HEK293T (cell line): ENCODE measurements at regions not wholly inside any gene's neighbourhood (a gene's known extent, or its start where the extent isn't known, plus 50 kb on each side); places are given as distances from the start of the nearest gene placed in this dataset.

Source experiments
- CTCF ChIA-PET: fragments of 350-600 bp; formaldehyde crosslinking; extraction: SDS; loops from one replicate; lab custom pipeline; 2021; ENCODE audit warnings: antibody characterized with exemption, inconsistent platforms; lab: Yijun Ruan, JAX
- POLR2A ChIA-PET: fragments of 350-600 bp; formaldehyde crosslinking; extraction: SDS; loops from one replicate; lab custom pipeline; 2020; ENCODE audit warnings: antibody characterized with exemption, inconsistent platforms; lab: Yijun Ruan, JAX
- DNase-seq: peaks from one replicate; pipeline ENCODE4 v3.0.0; 2012; ENCODE audit warnings: mixed read lengths; ENCODE audit errors: extremely low spot score
- ARNT ChIP-seq: fragments of 450-650 bp; IDR thresholded peaks from 2 replicates; pipeline ENCODE4 v1.6.1; 2017; ENCODE audit warnings: mild to moderate bottlenecking
- BHLHE40 ChIP-seq: fragments of 450-650 bp; IDR thresholded peaks from 2 replicates; pipeline ENCODE4 v1.6.1; 2016; ENCODE audit warnings: mild to moderate bottlenecking, moderate library complexity, borderline replicate concordance
- CTBP1 ChIP-seq: fragments of 450-650 bp; IDR thresholded peaks from 2 replicates; pipeline ENCODE4 v1.6.1; 2016; ENCODE audit warnings: borderline replicate concordance
- ELF4 ChIP-seq: fragments of 450-650 bp; IDR thresholded peaks from 2 replicates; pipeline ENCODE4 v1.6.1; 2017; ENCODE audit warnings: antibody characterized with exemption
- FOXA1 ChIP-seq: fragments of 450-650 bp; IDR thresholded peaks from 2 replicates; pipeline ENCODE4 v1.6.1; 2016; ENCODE audit warnings: mild to moderate bottlenecking
- FOXK2 ChIP-seq: fragments of 450-650 bp; IDR thresholded peaks from 2 replicates; pipeline ENCODE4 v1.6.1; 2016; ENCODE audit warnings: mild to moderate bottlenecking
- FOXM1 ChIP-seq: fragments of 450-650 bp; IDR thresholded peaks from 2 replicates; pipeline ENCODE4 v1.6.1; 2017; ENCODE audit warnings: mild to moderate bottlenecking, borderline replicate concordance
- HDGF ChIP-seq: fragments of 450-650 bp; IDR thresholded peaks from 2 replicates; pipeline ENCODE4 v1.6.1; 2017; ENCODE audit warnings: antibody characterized with exemption, borderline replicate concordance
- L3MBTL2 ChIP-seq: fragments of 450-650 bp; conservative IDR thresholded peaks from 2 replicates; pipeline ENCODE4 v1.6.1; 2016; ENCODE audit warnings: mild to moderate bottlenecking
- LEF1 ChIP-seq: fragments of 450-650 bp; IDR thresholded peaks from 2 replicates; pipeline ENCODE4 v1.6.1; 2017; ENCODE audit warnings: mild to moderate bottlenecking, borderline replicate concordance
- NFRKB ChIP-seq: fragments of 450-650 bp; IDR thresholded peaks from 2 replicates; pipeline ENCODE4 v1.6.1; 2016; ENCODE audit warnings: mild to moderate bottlenecking, moderate library complexity
- SP1 ChIP-seq: fragments of 450-650 bp; IDR thresholded peaks from 2 replicates; pipeline ENCODE4 v1.6.1; 2017
- SUZ12 ChIP-seq: fragments of 450-650 bp; IDR thresholded peaks from 2 replicates; pipeline ENCODE4 v1.6.1; 2016; ENCODE audit warnings: mild to moderate bottlenecking
- TARDBP ChIP-seq: fragments of 450-650 bp; IDR thresholded peaks from 2 replicates; pipeline ENCODE4 v1.6.1; 2016
- ZNF384 ChIP-seq: fragments of 450-650 bp; IDR thresholded peaks from 2 replicates; pipeline ENCODE4 v1.6.1; 2016
- TF ChIP-seq, protein P1 (sequence below): fragments of 450-650 bp; IDR thresholded peaks from 2 replicates; pipeline ENCODE4 v1.6.1; 2016

DNA sequence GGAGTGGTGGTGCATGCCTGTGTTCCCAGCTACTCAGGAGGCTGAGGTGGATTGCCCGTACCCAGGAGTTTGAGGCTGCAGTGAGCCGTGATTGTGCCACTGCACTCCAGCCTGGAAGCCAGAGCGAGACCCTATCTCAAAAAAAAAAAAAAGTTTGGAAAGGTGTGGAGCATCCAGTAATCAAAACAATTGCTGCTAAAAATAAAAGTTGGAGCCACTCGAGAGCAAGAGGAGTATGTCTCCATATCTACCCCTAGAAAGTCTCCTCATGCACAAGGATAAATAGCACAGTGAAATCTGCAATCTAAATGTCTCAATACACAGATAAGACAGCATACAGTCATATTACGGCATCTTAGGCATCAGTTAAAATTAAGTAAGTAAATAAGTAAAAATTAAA is 81.5 kb upstream of the NEBL start:
- ChIA-PET CTCF (interaction anchor here (0.5 kb wide), 1 partner anchor 1606 kb away, joined by 4 read pairs; no protein-coding TSS in a partner anchor), POLR2A (no interaction called here)
- no peak for DNase-seq
- TF ChIP-seq HDGF (no peak), ARNT (no peak), CTBP1 (no peak), NFRKB (no peak), BHLHE40 (no peak)

DNA sequence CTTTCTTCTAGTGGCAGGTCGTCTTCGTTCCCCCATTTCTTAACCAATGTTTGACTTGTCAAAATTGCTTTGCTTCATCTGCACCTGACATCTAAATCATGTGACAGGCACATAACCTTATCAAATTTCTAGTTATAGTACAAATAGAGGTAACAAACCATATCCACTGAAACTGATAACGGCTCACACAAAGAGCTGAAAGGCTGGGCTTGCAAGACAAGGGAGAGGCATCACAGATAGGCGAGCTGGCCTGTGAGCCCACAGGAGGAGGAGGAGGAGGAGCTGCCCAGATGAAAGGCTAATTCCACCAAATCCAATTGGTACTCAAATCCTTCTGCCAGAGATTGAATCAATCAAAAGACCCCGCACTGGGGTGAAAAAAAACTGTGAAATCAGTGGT is 80.2 kb upstream of the NEBL start:
- POLR2A ChIA-PET, result no interaction called here
- TF ChIP-seq BHLHE40 (no peak), ZNF384 (no peak), CTBP1 (no peak), TARDBP (no peak), SP1 (no peak), ELF4 (no peak), ARNT (no peak), FOXM1 (no peak), NFRKB (no peak), LEF1 (no peak), SUZ12 (no peak), FOXK2 (no peak)
- TF ChIP-seq, protein P1, sequence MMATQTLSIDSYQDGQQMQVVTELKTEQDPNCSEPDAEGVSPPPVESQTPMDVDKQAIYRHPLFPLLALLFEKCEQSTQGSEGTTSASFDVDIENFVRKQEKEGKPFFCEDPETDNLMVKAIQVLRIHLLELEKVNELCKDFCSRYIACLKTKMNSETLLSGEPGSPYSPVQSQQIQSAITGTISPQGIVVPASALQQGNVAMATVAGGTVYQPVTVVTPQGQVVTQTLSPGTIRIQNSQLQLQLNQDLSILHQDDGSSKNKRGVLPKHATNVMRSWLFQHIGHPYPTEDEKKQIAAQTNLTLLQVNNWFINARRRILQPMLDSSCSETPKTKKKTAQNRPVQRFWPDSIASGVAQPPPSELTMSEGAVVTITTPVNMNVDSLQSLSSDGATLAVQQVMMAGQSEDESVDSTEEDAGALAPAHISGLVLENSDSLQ, result no peak
- CTCF ChIA-PET, result no interaction called here
- no peak for DNase-seq

DNA sequence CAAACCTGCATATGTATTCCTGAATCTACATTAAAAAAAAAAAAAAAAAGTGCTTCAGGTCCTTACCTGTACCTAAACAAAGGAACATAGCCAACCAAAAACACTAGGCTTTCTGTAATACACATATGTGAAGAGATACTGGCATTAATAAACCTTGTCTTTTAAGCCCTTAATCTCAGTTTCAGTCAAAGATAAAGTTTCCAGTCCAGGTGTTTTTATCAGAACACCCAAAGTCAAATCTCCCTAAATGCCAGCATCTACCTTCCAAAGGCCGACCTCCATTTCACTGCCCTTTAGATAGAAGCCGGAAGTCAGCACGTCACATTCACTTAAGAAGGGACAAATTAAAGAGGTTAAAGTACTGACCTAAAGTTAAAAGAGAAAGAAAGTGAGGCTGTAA is 79.8 kb upstream of the NEBL start:
- ChIA-PET CTCF (no interaction called here), POLR2A (no interaction called here)
- no peak for DNase-seq
- TF ChIP-seq LEF1 (no peak), SP1 (no peak), BHLHE40 (no peak), ZNF384 (no peak), FOXK2 (no peak), FOXM1 (no peak), CTBP1 (no peak), NFRKB (no peak), HDGF (no peak), FOXA1 (no peak), ARNT (no peak), L3MBTL2 (no peak), ELF4 (no peak), SUZ12 (no peak), TARDBP (no peak)
- TF ChIP-seq, protein P1, result no peak

DNA sequence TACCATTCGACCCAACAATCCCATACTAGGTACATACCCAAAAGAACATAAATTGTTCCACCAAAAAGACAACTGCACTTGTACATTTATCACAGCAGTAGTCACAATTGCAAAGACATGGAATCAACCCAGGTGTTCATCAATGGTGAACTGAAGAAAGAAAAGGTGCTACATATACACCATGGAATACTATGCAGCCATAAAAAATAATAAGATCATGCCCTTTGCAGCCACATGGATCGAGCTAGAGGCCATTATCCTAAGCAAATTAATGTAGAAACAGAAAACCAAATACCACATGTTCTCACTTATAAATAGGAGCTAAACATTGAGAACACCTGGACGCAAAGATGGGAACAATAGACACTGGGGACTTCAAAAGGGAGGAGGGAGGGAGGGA is 79.3 kb upstream of the NEBL start:
- POLR2A ChIA-PET, result no interaction called here
- CTCF ChIA-PET, result no interaction called here

DNA sequence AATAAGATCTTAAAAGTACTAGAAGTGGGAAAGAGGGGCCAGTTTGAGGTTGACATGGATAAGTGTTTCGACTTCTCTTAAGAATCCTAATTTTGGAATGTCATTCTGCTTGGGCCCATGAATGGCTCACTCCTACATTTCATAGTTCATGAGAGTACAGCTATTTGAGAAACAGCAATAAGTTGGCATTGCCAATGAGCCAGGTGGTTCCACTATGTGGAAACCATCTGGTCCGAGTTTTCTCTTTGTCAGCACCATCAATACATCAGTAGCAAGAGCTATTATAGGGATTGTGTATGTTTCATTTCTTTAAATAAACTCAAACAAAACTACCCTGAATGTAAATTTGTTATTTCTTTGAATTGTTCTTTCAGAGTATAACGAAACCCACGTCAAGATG is 78.1 kb upstream of the NEBL start:
- CTCF ChIA-PET, result no interaction called here
- no peak for DNase-seq
- POLR2A ChIA-PET, result no interaction called here
- TF ChIP-seq ARNT (no peak), FOXK2 (no peak), LEF1 (no peak), CTBP1 (no peak), FOXA1 (no peak), NFRKB (no peak), TARDBP (no peak)
- TF ChIP-seq, protein P1, result no peak

More for the DNA sequence above, 79.3 kb upstream of the NEBL start:
- DNase-seq, result no peak
- TF ChIP-seq, protein P1, result no peak
- TF ChIP-seq SP1 (no peak), NFRKB (no peak), ARNT (no peak), FOXK2 (no peak), FOXA1 (no peak), SUZ12 (no peak), L3MBTL2 (no peak), BHLHE40 (no peak), LEF1 (no peak)

DNA sequence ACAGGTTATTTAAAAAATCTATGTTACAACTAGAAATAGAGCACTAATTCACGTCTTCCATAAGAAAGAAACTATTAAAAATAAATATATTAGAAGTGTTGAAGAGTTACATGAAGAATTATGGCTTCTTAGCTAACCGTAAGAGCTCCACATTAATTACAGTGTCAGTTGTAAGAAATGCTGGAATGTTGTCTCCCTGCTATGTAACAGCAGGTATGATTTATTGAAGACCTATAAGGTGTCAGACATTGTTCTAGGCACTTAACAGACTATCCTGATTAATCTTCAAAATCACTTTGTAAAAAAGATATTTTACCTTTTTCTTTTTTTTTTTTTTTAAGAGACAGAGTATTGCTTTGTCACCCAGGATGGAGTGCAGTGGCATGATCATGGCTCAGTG is 75.8 kb upstream of the NEBL start:
- CTCF ChIA-PET, result interaction anchor here (0.6 kb wide), 1 partner anchor 52 kb away, joined by 3 read pairs; no protein-coding TSS in a partner anchor
- TF ChIP-seq TARDBP (no peak), ELF4 (no peak), SP1 (no peak)
- POLR2A ChIA-PET, result no interaction called here

DNA sequence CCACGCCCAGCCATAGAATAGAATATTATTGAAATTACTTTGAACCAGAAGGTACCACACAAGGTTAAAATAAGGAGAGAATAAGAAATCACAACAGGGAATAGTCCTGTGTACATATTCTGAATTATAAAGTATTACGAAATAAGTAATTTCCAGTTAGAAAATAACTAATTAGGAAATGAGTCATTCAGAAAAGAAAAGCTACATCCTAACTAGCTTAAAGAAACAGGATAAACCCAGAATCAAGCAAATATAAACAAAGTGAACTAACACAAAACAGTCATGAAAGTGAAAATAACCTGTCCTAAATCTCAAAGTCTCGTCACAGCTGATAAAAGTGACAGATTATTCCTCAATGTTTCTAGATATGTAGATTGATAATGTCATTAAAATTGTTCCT is 74.8 kb upstream of the NEBL start:
- ChIA-PET POLR2A (no interaction called here), CTCF (no interaction called here)
- TF ChIP-seq ZNF384, result no peak
- TF ChIP-seq ELF4, result no peak
- TF ChIP-seq SUZ12, result no peak
- no peak for TF ChIP-seq LEF1
- no peak for TF ChIP-seq HDGF
- TF ChIP-seq BHLHE40, result no peak
- no peak for TF ChIP-seq FOXM1
- no peak for DNase-seq

More for the DNA sequence above, 75.8 kb upstream of the NEBL start:
- no peak for DNase-seq
